CD4-positive, CD25-positive, alpha-beta regulatory T cell (primary cell): ENCODE measurements at regions not wholly inside any gene's neighbourhood (a gene's known extent, or its start where the extent isn't known, plus 50 kb on each side); places are given as distances from the start of the nearest gene placed in this dataset.

Experiments
- ATAC-seq, 2 donors: fragments of 150-1000 bp; cut with Tn5 transposase; one replicate each; pipeline ENCODE4 v1.10.0; 2021; ENCODE audit warnings: low read depth in 2 of 2, moderate number of reproducible peaks in 2 of 2, moderate library complexity in 1 of 2
- DNase-seq, 3 donors: peaks; one replicate each; pipeline versions ENCODE4 v3.0.0 to v3.0.0-alpha.2; 2012 to 2022; ENCODE audit warnings: mixed read lengths in 1 of 3
- H3K27ac ChIP-seq: one replicate; pipeline ENCODE4 v1.7.0; 2013; ENCODE audit warnings: mild to moderate bottlenecking, low read length; ENCODE audit not compliant: insufficient read depth, poor library complexity, severe bottlenecking
- H3K27me3 ChIP-seq: one replicate; pipeline ENCODE4 v1.7.0; 2013; ENCODE audit warnings: low read length; ENCODE audit not compliant: control insufficient read depth, insufficient read depth
- H3K36me3 ChIP-seq: one replicate; pipeline ENCODE4 v1.7.0; 2013; ENCODE audit warnings: mild to moderate bottlenecking, low read length, moderate library complexity; ENCODE audit not compliant: control insufficient read depth, insufficient read depth
- H3K4me1 ChIP-seq: 2 replicates; pipeline ENCODE4 v1.7.0; 2013; ENCODE audit warnings: mild to moderate bottlenecking, low read length; ENCODE audit not compliant: insufficient read depth, control insufficient read depth, poor library complexity, severe bottlenecking
- H3K4me3 ChIP-seq: one replicate; pipeline ENCODE4 v1.7.0; 2013; ENCODE audit warnings: low read depth, mild to moderate bottlenecking, low read length, moderate library complexity
- H3K9me3 ChIP-seq, 2 experiments: 1 replicate in 1 of 2; 2 replicates in 1 of 2; pipeline ENCODE4 v1.7.0; 2013; ENCODE audit warnings: low read length in 2 of 2, mild to moderate bottlenecking in 1 of 2, moderate library complexity in 1 of 2; ENCODE audit not compliant: control insufficient read depth in 2 of 2
- H3K27ac Mint-ChIP-seq, 3 donors: one replicate each; pipeline ENCODE4 v1.8.0; 2020 to 2022; ENCODE audit warnings: mild to moderate bottlenecking in 3 of 3, mixed read lengths in 3 of 3, moderate library complexity in 2 of 3
- H3K27me3 Mint-ChIP-seq: one replicate; pipeline ENCODE4 v1.8.0; 2022; ENCODE audit warnings: mild to moderate bottlenecking, mixed read lengths
- H3K36me3 Mint-ChIP-seq: one replicate; pipeline ENCODE4 v1.8.0; 2020; ENCODE audit warnings: mixed read lengths
- H3K4me1 Mint-ChIP-seq, 4 donors: one replicate each; pipeline ENCODE4 v1.8.0; 2020 to 2022; ENCODE audit warnings: mixed read lengths in 4 of 4, mild to moderate bottlenecking in 1 of 4
- H3K4me3 Mint-ChIP-seq, 4 donors: one replicate each; pipeline ENCODE4 v1.8.0; 2020 to 2022; ENCODE audit warnings: mild to moderate bottlenecking in 4 of 4, mixed read lengths in 4 of 4, moderate library complexity in 3 of 4
- H3K9me3 Mint-ChIP-seq, 7 donors: one replicate each; pipeline ENCODE4 v1.8.0; 2020 to 2022; ENCODE audit warnings: mixed read lengths in 7 of 7, mild to moderate bottlenecking in 3 of 7, moderate library complexity in 2 of 7

GRCh38 chr2:41764919-41765318, 282.9 kb upstream of the PKDCC start:
- H3K27me3 ChIP-seq = no peaks in the 10 kb centered on the region
- no peaks in the 10 kb centered on the region for H3K4me1 Mint-ChIP-seq
- no peak for ATAC-seq
- H3K27me3 Mint-ChIP-seq = peaks cover 19% of the 10 kb centered on the region
- no peaks in the 10 kb centered on the region for H3K36me3 ChIP-seq
- no peaks in the 10 kb centered on the region for H3K9me3 ChIP-seq
- no peak overlapping the region for H3K27ac ChIP-seq
- H3K36me3 Mint-ChIP-seq = no peaks in the 10 kb centered on the region
- no peak for DNase-seq
- no peaks in the 10 kb centered on the region for H3K4me1 ChIP-seq
- H3K9me3 Mint-ChIP-seq = no peaks in the 10 kb centered on the region
- no peak overlapping the region for H3K27ac Mint-ChIP-seq
- H3K4me3 Mint-ChIP-seq = no peak overlapping the region
- H3K4me3 ChIP-seq = no peak overlapping the region

DNA sequence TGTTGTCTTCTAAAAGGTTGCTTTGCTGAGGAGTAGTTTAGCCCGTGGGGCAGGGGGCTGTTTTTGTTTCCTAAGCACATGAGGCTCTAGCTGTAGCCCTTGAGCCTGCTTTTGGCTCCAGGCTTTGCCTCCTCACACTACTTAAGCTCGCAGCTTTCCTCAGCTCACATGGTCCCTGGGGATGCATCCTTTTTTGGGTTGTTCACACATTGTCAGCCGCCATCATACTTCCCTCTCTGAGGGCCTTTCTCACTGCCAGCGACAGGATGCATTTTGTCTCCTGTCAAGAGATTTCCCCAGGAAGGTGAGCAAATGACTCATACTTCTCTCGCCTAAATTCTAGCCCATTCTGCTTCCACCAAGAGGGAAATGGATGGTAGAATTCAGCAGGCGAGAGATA, 279.5 kb upstream of the PKDCC start:
- Mint-ChIP-seq H3K9me3 (peaks cover 0 to 1% (median 0%) of the 10 kb centered on the region in 7 donors), H3K4me1 (no peaks in the 10 kb centered on the region), H3K27me3 (peaks cover 27% of the 10 kb centered on the region), H3K27ac (no peak overlapping the region), H3K4me3 (no peak overlapping the region), H3K36me3 (no peaks in the 10 kb centered on the region)
- Histone ChIP-seq H3K27ac (no peak overlapping the region), H3K9me3 (no peaks in the 10 kb centered on the region), H3K4me3 (no peak overlapping the region), H3K27me3 (peaks cover 2% of the 10 kb centered on the region), H3K36me3 (no peaks in the 10 kb centered on the region), H3K4me1 (no peaks in the 10 kb centered on the region)
- DNase-seq = no peak
- ATAC-seq = no peak

GRCh38 chr2:41771710-41772109, 276.1 kb upstream of the PKDCC start:
- peaks cover 24% of the 10 kb centered on the region for H3K27me3 Mint-ChIP-seq
- Histone ChIP-seq H3K4me3 (no peak overlapping the region), H3K4me1 (no peaks in the 10 kb centered on the region), H3K9me3 (no peaks in the 10 kb centered on the region), H3K27me3 (peaks cover 5% of the 10 kb centered on the region), H3K36me3 (no peaks in the 10 kb centered on the region), H3K27ac (no peak overlapping the region)
- peaks cover 0 to 2% (median 0%) of the 10 kb centered on the region in 7 donors for H3K9me3 Mint-ChIP-seq
- H3K27ac Mint-ChIP-seq = no peak overlapping the region
- H3K36me3 Mint-ChIP-seq = no peaks in the 10 kb centered on the region
- no peaks in the 10 kb centered on the region for H3K4me1 Mint-ChIP-seq
- H3K4me3 Mint-ChIP-seq = no peak overlapping the region
- DNase-seq (no peak), ATAC-seq (no peak)

DNA sequence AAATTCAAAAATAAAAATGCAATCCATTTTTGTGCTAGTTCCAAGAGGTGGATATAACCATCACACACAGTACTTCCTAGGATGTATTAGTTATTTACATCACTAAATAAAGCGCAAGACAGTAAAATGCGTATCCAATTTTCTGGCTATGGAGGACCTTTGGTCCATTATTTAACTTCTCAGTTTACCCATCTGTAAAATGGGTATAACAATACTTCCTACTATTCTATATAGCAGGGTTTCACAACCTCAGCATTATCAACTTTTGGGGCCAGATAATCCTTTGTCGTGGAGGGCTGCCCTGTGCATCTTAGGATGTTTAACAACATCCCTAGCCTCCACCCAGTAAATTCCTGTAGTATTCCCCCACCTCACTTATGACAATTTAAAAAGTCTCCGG, 275.1 kb upstream of the PKDCC start:
- Mint-ChIP-seq H3K9me3 (peaks cover 0 to 2% (median 0%) of the 10 kb centered on the region in 7 donors), H3K4me3 (no peak overlapping the region), H3K27me3 (peaks cover 28% of the 10 kb centered on the region), H3K36me3 (no peaks in the 10 kb centered on the region), H3K4me1 (no peaks in the 10 kb centered on the region), H3K27ac (no peak overlapping the region)
- DNase-seq = no peak
- H3K4me1 ChIP-seq = no peaks in the 10 kb centered on the region
- ATAC-seq = no peak
- peaks cover 5% of the 10 kb centered on the region for H3K27me3 ChIP-seq
- no peaks in the 10 kb centered on the region for H3K9me3 ChIP-seq
- H3K36me3 ChIP-seq = no peaks in the 10 kb centered on the region
- no peak overlapping the region for H3K4me3 ChIP-seq
- H3K27ac ChIP-seq = no peak overlapping the region

DNA sequence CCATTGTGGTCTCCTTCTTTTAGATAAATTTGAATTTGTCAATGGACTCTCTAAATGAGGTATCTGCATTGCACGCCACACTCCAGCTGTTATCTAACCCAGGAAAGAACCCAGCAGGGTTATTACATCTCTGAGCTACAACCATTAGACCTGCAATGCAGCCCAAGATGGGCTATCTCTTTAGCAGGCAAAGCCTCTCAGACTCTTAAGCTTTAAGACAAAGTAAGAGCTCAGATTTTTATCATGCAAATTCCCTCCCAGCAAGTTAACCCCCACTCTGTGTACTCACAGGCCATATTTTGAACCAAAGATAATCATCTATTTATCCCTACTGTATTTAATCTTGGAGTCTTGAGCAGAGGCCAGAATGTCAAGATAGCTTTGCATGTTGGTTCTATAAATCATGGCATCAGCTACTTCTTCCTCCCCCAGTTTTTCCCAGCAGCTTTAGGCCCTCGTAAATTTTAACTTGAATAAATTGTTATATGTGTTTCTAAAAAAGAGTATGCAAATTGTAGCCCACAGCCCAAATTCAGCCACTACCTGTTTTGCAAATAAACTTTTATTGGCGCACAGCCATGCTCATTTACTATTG, 273.7 kb upstream of the PKDCC start:
- Mint-ChIP-seq H3K9me3 (peaks cover 0 to 2% (median 0%) of the 10 kb centered on the region in 7 donors), H3K27me3 (peaks cover 33% of the 10 kb centered on the region), H3K4me3 (no peak overlapping the region), H3K27ac (no peak overlapping the region), H3K36me3 (no peaks in the 10 kb centered on the region), H3K4me1 (no peaks in the 10 kb centered on the region)
- DNase-seq (no peak), ATAC-seq (no peak)
- Histone ChIP-seq H3K27ac (no peak overlapping the region), H3K36me3 (no peaks in the 10 kb centered on the region), H3K4me1 (no peaks in the 10 kb centered on the region), H3K27me3 (peaks cover 5% of the 10 kb centered on the region), H3K4me3 (no peak overlapping the region), H3K9me3 (no peaks in the 10 kb centered on the region)

DNA sequence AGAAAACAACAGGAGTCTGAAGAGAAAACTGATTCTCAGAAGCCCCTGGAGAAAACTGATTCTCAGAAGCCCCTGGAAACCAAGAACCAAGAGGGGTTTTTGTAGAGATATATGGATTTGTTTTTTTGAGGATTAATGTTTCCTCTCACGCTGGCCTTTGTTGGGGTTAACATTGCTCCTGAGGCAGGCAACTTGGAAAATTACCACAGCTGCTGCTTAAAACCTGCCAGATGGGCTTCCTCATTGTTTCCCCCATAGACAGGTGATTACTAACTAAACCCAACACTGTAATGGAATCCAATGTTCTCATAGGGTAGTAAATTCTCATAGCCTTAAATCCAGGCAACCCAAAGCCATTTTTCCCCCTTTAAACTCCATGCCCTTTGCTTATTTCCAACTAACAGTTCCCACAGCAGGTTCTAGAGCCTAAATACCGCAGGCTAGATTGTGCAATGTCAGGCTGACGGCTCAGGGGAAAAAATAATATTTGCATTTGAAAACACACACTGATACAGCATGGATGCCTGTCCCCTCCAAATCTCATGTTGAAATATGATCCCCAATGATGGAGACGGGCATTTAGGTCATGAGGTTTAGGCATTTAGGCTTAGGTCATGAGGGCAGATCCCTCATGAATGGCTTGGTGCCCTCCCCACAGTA, 272.3 kb upstream of the PKDCC start:
- Mint-ChIP-seq H3K4me1 (no peaks in the 10 kb centered on the region), H3K27me3 (peaks cover 19% of the 10 kb centered on the region), H3K9me3 (peaks cover 0 to 2% (median 0%) of the 10 kb centered on the region in 7 donors), H3K4me3 (no peak overlapping the region), H3K27ac (no peak overlapping the region), H3K36me3 (no peaks in the 10 kb centered on the region)
- Histone ChIP-seq H3K9me3 (no peaks in the 10 kb centered on the region), H3K36me3 (no peaks in the 10 kb centered on the region), H3K27ac (no peak overlapping the region), H3K4me1 (no peaks in the 10 kb centered on the region), H3K27me3 (peaks cover 5% of the 10 kb centered on the region), H3K4me3 (no peak overlapping the region)
- ATAC-seq (no peak), DNase-seq (no peak)

DNA sequence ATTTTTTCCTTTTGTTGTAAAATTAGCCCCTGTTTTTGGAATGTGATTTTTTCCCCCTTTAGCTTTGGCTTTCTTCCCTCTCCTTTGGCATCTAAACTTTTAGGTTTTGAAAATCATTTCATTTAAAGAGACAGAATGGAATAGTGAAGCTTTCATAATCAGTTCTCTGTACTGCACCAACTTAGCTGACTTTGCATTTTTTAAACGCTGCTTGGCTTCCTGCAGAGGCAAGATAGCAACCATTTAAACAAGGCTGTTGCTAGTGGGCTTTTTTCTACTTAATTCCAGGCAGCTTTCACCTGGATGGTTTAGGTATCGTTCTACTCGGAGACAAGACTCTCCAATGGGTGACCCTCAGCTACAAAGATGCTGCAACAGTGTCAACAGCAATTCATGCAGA, 267.9 kb upstream of the PKDCC start:
- Histone ChIP-seq H3K27ac (no peak overlapping the region), H3K27me3 (peaks cover 3% of the 10 kb centered on the region), H3K4me1 (no peaks in the 10 kb centered on the region), H3K9me3 (no peaks in the 10 kb centered on the region), H3K4me3 (no peak overlapping the region), H3K36me3 (no peaks in the 10 kb centered on the region)
- no peak for DNase-seq
- H3K36me3 Mint-ChIP-seq = no peaks in the 10 kb centered on the region
- no peak for ATAC-seq
- no peak overlapping the region for H3K27ac Mint-ChIP-seq
- H3K9me3 Mint-ChIP-seq = peaks cover 0 to 2% (median 0%) of the 10 kb centered on the region in 7 donors
- H3K27me3 Mint-ChIP-seq = peaks cover 24% of the 10 kb centered on the region
- no peak overlapping the region for H3K4me3 Mint-ChIP-seq
- H3K4me1 Mint-ChIP-seq = no peaks in the 10 kb centered on the region
